ENCODE measurements at regions not wholly inside any gene's neighbourhood (a gene's known extent, or its start where the extent isn't known, plus 50 kb on each side); places are given as distances from the start of the nearest gene placed in this dataset.

DNA sequence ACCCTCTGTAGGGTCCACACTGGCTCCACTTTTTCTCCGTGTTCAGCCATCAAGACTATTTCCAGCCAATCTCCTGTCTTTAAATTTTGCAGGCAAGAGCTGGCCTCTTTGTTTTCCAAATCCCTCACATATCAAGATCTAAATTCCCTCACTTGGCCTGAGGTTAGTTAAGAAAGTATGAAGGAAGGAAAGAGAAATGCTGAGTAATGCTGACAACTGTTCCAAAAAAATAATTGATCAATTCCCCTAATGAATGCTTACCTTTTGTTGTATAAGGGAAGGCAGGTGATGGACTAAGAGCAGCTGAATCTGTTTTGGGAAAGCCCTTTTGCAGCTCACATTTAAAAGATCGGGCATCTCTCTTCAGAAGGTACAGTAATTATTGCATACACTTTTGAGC is 105.1 kb upstream of the KCNJ16 start:
- Histone ChIP-seq H3K27ac (ENCODE audit: low read length) (no peak overlapping the region), H3K4me2 (ENCODE audit: low read length) (no peak overlapping the region), H3K9me2 (ENCODE audit: insufficient read depth, low read length) (no peaks in the 10 kb centered on the region), H3K9me3 (ENCODE audit: low read length) (peaks cover 7% of the 10 kb centered on the region), H3K27me3 (ENCODE audit: insufficient read depth, low read depth, low read length) (no peaks in the 10 kb centered on the region), H4K20me1 (ENCODE audit: insufficient read depth) (no peaks in the 10 kb centered on the region), H2AFZ (ENCODE audit: low read depth, low read length) (no peak overlapping the region), H3K9ac (ENCODE audit: low read length) (no peak overlapping the region), H3F3A (ENCODE audit: insufficient read depth, low read length, poor library complexity, severe bottlenecking) (no peaks in the 10 kb centered on the region), H3K79me2 (replicated peaks; ENCODE audit: insufficient read depth, low read length) (no peaks in the 10 kb centered on the region), H3K36me3 (ENCODE audit: insufficient read depth, low read length) (no peaks in the 10 kb centered on the region), H3K4me3 (ENCODE audit: low read length) (no peak overlapping the region)
- no peak for TF ChIP-seq RAD21 (conservative IDR thresholded peaks at IDR 0.05)
- TF ChIP-seq POLR2AphosphoS5 (IDR thresholded peaks at IDR 0.05) = no peak
- TF ChIP-seq SMC3 (conservative IDR thresholded peaks at IDR 0.05; ENCODE audit: poor library complexity) = no peak
- TF ChIP-seq EP300 (conservative IDR thresholded peaks at IDR 0.05; ENCODE audit: poor library complexity, severe bottlenecking) = no peak
- TF ChIP-seq, protein P1, sequence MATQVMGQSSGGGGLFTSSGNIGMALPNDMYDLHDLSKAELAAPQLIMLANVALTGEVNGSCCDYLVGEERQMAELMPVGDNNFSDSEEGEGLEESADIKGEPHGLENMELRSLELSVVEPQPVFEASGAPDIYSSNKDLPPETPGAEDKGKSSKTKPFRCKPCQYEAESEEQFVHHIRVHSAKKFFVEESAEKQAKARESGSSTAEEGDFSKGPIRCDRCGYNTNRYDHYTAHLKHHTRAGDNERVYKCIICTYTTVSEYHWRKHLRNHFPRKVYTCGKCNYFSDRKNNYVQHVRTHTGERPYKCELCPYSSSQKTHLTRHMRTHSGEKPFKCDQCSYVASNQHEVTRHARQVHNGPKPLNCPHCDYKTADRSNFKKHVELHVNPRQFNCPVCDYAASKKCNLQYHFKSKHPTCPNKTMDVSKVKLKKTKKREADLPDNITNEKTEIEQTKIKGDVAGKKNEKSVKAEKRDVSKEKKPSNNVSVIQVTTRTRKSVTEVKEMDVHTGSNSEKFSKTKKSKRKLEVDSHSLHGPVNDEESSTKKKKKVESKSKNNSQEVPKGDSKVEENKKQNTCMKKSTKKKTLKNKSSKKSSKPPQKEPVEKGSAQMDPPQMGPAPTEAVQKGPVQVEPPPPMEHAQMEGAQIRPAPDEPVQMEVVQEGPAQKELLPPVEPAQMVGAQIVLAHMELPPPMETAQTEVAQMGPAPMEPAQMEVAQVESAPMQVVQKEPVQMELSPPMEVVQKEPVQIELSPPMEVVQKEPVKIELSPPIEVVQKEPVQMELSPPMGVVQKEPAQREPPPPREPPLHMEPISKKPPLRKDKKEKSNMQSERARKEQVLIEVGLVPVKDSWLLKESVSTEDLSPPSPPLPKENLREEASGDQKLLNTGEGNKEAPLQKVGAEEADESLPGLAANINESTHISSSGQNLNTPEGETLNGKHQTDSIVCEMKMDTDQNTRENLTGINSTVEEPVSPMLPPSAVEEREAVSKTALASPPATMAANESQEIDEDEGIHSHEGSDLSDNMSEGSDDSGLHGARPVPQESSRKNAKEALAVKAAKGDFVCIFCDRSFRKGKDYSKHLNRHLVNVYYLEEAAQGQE (IDR thresholded peaks at IDR 0.05; ENCODE audit: borderline replicate concordance) = no peak
- no peak for TF ChIP-seq EZH2 (IDR thresholded peaks at IDR 0.05; ENCODE audit: borderline replicate concordance, insufficient read depth, low read length, poor library complexity, severe bottlenecking)
- no peak for TF ChIP-seq MXI1 (conservative IDR thresholded peaks at IDR 0.05; ENCODE audit: poor library complexity, severe bottlenecking)
- TF ChIP-seq CTCF (IDR thresholded peaks at IDR 0.05; ENCODE audit: poor library complexity, severe bottlenecking) = no peak
- no peak for TF ChIP-seq TAF1 (IDR thresholded peaks at IDR 0.05; ENCODE audit: low read depth)

- H3K79me2 ChIP-seq (replicated peaks; ENCODE audit: insufficient read depth, low read length) = no peaks in the 10 kb centered on the region
- H4K20me1 ChIP-seq (ENCODE audit: insufficient read depth) = no peaks in the 10 kb centered on the region
- TF ChIP-seq EP300 (conservative IDR thresholded peaks at IDR 0.05; ENCODE audit: poor library complexity, severe bottlenecking) (no peak), CTCF (IDR thresholded peaks at IDR 0.05; ENCODE audit: poor library complexity, severe bottlenecking) (no peak), SMC3 (conservative IDR thresholded peaks at IDR 0.05; ENCODE audit: poor library complexity) (no peak), POLR2AphosphoS5 (IDR thresholded peaks at IDR 0.05) (no peak), RAD21 (conservative IDR thresholded peaks at IDR 0.05) (no peak), MXI1 (conservative IDR thresholded peaks at IDR 0.05; ENCODE audit: poor library complexity, severe bottlenecking) (no peak), TAF1 (IDR thresholded peaks at IDR 0.05; ENCODE audit: low read depth) (no peak), EZH2 (IDR thresholded peaks at IDR 0.05; ENCODE audit: borderline replicate concordance, insufficient read depth, low read length, poor library complexity, severe bottlenecking) (no peak)
- TF ChIP-seq, protein P1 (IDR thresholded peaks at IDR 0.05; ENCODE audit: borderline replicate concordance) = no peak
- no peaks in the 10 kb centered on the region for H3K9me2 ChIP-seq (ENCODE audit: insufficient read depth, low read length)
- H3K36me3 ChIP-seq (ENCODE audit: insufficient read depth, low read length) = no peaks in the 10 kb centered on the region
- no peaks in the 10 kb centered on the region for H3K27me3 ChIP-seq (ENCODE audit: insufficient read depth, low read depth, low read length)
- H2AFZ ChIP-seq (ENCODE audit: low read depth, low read length) = no peak overlapping the region
- H3K4me3 ChIP-seq (ENCODE audit: low read length) = no peak overlapping the region
- H3K4me2 ChIP-seq (ENCODE audit: low read length) = no peak overlapping the region
- H3K9me3 ChIP-seq (ENCODE audit: low read length) = peaks cover 2% of the 10 kb centered on the region
- no peaks in the 10 kb centered on the region for H3F3A ChIP-seq (ENCODE audit: insufficient read depth, low read length, poor library complexity, severe bottlenecking)
- no peak overlapping the region for H3K9ac ChIP-seq (ENCODE audit: low read length)
- H3K27ac ChIP-seq (ENCODE audit: low read length) = no peak overlapping the region
Measured at GRCh38 chr17:69972251-69972650, 102.8 kb upstream of the KCNJ16 start.
